ENCODE measurements at regions not wholly inside any gene's neighbourhood (a gene's known extent, or its start where the extent isn't known, plus 50 kb on each side); places are given as distances from the start of the nearest gene placed in this dataset.

DNA sequence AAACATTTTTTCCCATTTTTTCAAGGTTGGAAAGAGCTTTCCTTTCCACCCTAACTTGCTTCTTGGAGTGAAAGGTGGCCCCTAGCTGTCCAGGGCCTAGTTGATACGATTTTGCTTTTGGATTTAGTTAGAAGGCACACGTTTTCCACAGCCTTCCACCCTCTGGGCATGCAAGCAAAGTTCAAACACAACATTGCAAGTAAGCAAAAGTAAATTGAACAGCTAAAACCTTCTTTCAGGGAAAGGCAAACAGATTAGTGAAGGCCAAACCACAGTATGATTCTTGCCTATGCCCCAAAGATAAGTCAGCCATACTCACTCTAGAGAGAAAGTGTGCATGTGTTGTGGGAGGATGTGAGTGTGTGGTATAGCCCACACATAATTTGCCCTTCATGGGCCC lies 273.7 kb upstream of the KLHL29 start:
- Histone ChIP-seq H3K9me3 (ENCODE audit: control insufficient read depth, insufficient read depth, low read length) (no peaks in the 10 kb centered on the region), H3K4me1 (ENCODE audit: control insufficient read depth, insufficient read depth, low read length) (no peaks in the 10 kb centered on the region), H3K27me3 (ENCODE audit: control insufficient read depth, insufficient read depth, low read length) (no peaks in the 10 kb centered on the region), H3K36me3 (ENCODE audit: control insufficient read depth, insufficient read depth, low read length) (no peaks in the 10 kb centered on the region), H3K4me3 (ENCODE audit: low read length) (no peak overlapping the region), H3K27ac (ENCODE audit: low read length) (no peak overlapping the region)
- WGBS (ENCODE audit: insufficient coverage, insufficient read length) = no CpG with 5 or more reads among the region's 2 CpGs
- no peak for DNase-seq (ENCODE audit: low read depth, low spot score)

DNA sequence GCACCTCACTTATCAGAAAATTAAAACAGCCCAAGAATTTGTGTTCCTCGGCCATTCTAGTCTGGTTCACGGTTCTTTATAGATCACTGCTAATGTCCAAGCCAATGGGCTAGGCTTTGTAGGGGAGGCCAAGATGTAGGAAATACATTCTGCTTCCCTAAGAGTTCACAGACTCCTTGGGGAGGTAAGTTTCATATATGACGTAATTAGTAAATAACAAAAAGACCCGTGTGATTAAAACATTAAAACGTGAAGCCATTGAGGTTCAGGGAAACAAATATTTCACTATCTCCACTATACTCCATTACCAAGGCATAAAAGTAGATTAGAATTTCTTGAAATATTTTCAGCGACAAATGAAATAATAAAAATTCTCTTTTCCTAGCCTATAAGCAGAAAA lies 272.5 kb upstream of the KLHL29 start:
- WGBS (ENCODE audit: insufficient coverage, insufficient read length) = no CpG with 5 or more reads among the region's 6 CpGs
- H3K36me3 ChIP-seq (ENCODE audit: control insufficient read depth, insufficient read depth, low read length) = no peaks in the 10 kb centered on the region
- no peak overlapping the region for H3K4me3 ChIP-seq (ENCODE audit: low read length)
- DNase-seq (ENCODE audit: low read depth, low spot score) = no peak
- no peaks in the 10 kb centered on the region for H3K4me1 ChIP-seq (ENCODE audit: control insufficient read depth, insufficient read depth, low read length)
- H3K9me3 ChIP-seq (ENCODE audit: control insufficient read depth, insufficient read depth, low read length) = no peaks in the 10 kb centered on the region
- no peak overlapping the region for H3K27ac ChIP-seq (ENCODE audit: low read length)
- H3K27me3 ChIP-seq (ENCODE audit: control insufficient read depth, insufficient read depth, low read length) = no peaks in the 10 kb centered on the region

DNA sequence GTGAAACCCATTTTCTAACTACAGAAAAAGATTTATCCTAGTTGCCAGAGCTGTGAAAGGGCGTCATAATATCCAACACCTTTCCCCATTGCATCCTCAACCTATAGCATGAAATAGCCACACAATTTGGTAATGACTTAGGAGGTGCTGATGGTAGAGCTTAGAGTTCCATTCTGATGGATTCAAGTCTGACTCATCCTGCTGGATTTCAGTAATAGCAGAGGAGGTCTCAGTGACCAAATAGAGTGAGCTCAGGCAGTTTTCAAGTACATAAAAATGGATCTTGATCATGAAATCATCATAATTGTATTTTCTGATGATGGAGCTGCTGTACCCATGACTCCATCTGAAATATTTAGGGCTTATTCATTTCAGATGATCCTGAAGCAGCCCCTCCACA lies 270.7 kb upstream of the KLHL29 start:
- no CpG with 5 or more reads among the region's 1 CpG for WGBS (ENCODE audit: insufficient coverage, insufficient read length)
- Histone ChIP-seq H3K9me3 (ENCODE audit: control insufficient read depth, insufficient read depth, low read length) (no peaks in the 10 kb centered on the region), H3K27me3 (ENCODE audit: control insufficient read depth, insufficient read depth, low read length) (no peaks in the 10 kb centered on the region), H3K36me3 (ENCODE audit: control insufficient read depth, insufficient read depth, low read length) (no peaks in the 10 kb centered on the region), H3K27ac (ENCODE audit: low read length) (no peak overlapping the region), H3K4me3 (ENCODE audit: low read length) (no peak overlapping the region), H3K4me1 (ENCODE audit: control insufficient read depth, insufficient read depth, low read length) (no peaks in the 10 kb centered on the region)
- no peak for DNase-seq (ENCODE audit: low read depth, low spot score)

DNA sequence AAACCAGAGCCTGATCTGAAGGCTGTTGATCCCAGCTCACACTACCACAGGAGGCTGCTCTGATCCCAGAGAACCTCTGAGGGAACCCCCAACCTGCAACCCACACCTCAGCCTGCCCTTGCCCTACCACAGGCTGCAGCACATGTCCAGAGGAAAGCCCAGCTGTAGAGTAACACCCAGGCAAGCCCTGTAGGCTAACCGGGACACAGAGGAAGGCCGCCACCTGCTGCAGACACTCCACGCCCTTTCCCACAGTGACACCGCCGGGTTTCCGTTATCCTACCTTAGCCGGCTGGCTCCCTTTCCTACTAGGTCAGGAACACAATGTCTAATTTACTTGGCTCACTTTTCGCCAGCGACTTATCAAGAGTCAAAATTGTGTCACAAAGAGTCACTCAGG lies 266.7 kb upstream of the KLHL29 start:
- Histone ChIP-seq H3K27me3 (ENCODE audit: control insufficient read depth, insufficient read depth, low read length) (no peaks in the 10 kb centered on the region), H3K4me3 (ENCODE audit: low read length) (no peak overlapping the region), H3K27ac (ENCODE audit: low read length) (no peak overlapping the region), H3K4me1 (ENCODE audit: control insufficient read depth, insufficient read depth, low read length) (no peaks in the 10 kb centered on the region), H3K36me3 (ENCODE audit: control insufficient read depth, insufficient read depth, low read length) (no peaks in the 10 kb centered on the region), H3K9me3 (ENCODE audit: control insufficient read depth, insufficient read depth, low read length) (no peaks in the 10 kb centered on the region)
- DNase-seq (ENCODE audit: low read depth, low spot score) = no peak
- WGBS (ENCODE audit: insufficient coverage, insufficient read length) = no CpG with 5 or more reads among the region's 9 CpGs

DNA sequence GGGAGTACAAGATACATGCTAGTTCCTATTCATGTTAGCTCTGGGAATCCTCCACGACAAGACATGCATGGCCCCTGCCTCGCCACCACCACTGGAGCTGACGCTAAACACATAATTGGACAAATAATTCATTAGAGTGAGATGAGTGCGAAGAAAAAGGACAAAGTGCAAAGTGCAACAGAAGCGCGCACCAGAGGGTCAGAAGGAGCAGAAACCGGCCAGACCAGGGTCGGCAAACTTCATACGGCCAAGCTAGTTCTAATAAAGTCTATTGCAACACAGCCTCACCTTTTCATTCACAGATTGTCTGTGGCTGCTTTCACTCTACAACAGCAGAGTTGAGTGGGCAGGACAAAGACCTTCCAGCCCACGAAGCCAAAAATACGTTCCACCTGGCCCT lies 266.1 kb upstream of the KLHL29 start:
- Histone ChIP-seq H3K27me3 (ENCODE audit: control insufficient read depth, insufficient read depth, low read length) (no peaks in the 10 kb centered on the region), H3K27ac (ENCODE audit: low read length) (no peak overlapping the region), H3K9me3 (ENCODE audit: control insufficient read depth, insufficient read depth, low read length) (no peaks in the 10 kb centered on the region), H3K4me3 (ENCODE audit: low read length) (no peak overlapping the region), H3K36me3 (ENCODE audit: control insufficient read depth, insufficient read depth, low read length) (no peaks in the 10 kb centered on the region), H3K4me1 (ENCODE audit: control insufficient read depth, insufficient read depth, low read length) (no peaks in the 10 kb centered on the region)
- no peak for DNase-seq (ENCODE audit: low read depth, low spot score)
- no CpG with 5 or more reads among the region's 11 CpGs for WGBS (ENCODE audit: insufficient coverage, insufficient read length)

DNA sequence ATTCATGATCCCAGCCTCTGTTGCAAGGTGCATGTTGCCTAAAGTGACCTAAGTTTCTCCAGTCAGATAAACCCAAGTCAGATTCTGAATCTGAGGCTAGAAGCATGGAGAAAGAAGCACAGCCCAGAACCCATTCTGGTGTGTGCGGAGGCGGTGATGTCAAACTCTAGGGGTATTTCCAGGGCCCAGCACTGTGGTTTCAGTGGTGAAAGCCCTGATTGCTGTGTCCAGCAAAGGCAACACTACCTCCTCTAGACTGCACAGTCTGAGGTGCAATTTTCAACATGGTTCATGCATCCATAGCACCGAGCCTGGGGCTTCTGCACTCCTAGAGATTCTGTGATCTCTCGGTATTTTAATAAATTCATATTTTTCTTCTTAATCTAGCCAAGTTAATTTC lies 264.8 kb upstream of the KLHL29 start:
- no peaks in the 10 kb centered on the region for H3K4me1 ChIP-seq (ENCODE audit: control insufficient read depth, insufficient read depth, low read length)
- H3K9me3 ChIP-seq (ENCODE audit: control insufficient read depth, insufficient read depth, low read length) = no peaks in the 10 kb centered on the region
- no CpG with 5 or more reads among the region's 4 CpGs for WGBS (ENCODE audit: insufficient coverage, insufficient read length)
- no peak overlapping the region for H3K27ac ChIP-seq (ENCODE audit: low read length)
- no peaks in the 10 kb centered on the region for H3K27me3 ChIP-seq (ENCODE audit: control insufficient read depth, insufficient read depth, low read length)
- no peak for DNase-seq (ENCODE audit: low read depth, low spot score)
- H3K36me3 ChIP-seq (ENCODE audit: control insufficient read depth, insufficient read depth, low read length) = no peaks in the 10 kb centered on the region
- H3K4me3 ChIP-seq (ENCODE audit: low read length) = no peak overlapping the region

DNA sequence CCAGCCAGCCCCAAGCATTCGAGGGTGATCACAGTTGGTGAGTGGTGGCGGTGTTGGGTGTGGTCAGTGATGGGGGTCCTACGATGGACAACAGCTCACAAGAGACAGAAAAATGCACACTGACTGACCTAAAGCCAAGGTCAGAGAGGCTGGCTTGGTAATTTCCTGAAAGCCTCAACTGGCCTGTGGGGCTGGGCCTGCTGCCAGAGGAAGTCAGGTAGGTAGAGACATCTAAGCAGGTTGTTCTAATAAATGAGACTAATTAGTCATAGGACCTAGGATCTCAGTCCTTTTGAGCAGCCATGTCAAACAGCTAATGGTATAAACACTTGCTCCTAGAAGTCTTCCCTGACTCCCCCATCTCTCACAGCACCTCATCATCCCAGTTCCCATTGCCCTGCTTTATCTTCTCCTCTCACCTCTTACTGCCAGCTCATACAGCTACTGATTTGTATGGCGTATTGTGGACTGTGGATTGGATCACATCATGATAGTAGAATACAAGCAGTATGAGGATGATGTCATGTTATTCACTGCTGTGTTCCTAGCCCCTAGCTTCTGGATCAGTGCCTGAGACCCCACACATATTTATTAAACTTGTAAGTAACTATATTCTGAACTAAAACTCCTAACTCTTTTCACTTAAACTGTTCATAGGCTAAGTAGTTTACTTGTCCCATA lies 262.9 kb upstream of the KLHL29 start:
- Histone ChIP-seq H3K27ac (ENCODE audit: low read length) (no peak overlapping the region), H3K4me1 (ENCODE audit: control insufficient read depth, insufficient read depth, low read length) (no peaks in the 10 kb centered on the region), H3K27me3 (ENCODE audit: control insufficient read depth, insufficient read depth, low read length) (no peaks in the 10 kb centered on the region), H3K9me3 (ENCODE audit: control insufficient read depth, insufficient read depth, low read length) (no peaks in the 10 kb centered on the region), H3K4me3 (ENCODE audit: low read length) (no peak overlapping the region), H3K36me3 (ENCODE audit: control insufficient read depth, insufficient read depth, low read length) (no peaks in the 10 kb centered on the region)
- DNase-seq (ENCODE audit: low read depth, low spot score) = no peak
- WGBS (ENCODE audit: insufficient coverage, insufficient read length) = no CpG with 5 or more reads among the region's 4 CpGs

DNA sequence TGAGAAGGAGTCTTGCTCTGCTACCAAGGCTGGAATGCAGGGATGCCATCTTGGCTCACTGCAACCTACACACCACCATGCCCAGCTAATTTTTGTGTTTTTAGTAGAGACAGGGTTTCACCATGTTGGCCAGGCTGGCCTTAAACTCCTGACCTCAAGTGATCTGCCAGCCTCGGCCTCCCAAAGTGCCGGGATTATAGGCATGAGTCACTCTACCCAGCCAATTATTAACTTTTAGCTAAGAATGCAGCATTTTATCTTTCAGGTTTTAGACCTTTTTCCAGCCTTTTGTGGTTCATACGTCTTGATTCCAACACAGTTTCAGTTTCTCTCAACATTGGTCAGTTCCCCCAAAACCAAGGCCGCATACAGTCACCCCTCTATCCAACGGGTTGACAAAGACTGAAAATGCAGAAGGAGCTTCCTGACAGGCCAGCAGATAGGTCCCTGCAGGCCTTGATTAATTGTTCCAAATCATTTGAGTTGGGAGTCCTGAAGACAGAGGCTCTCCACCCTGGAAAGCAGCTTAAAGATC lies 262.2 kb upstream of the KLHL29 start:
- no CpG with 5 or more reads among the region's 5 CpGs for WGBS (ENCODE audit: insufficient coverage, insufficient read length)
- DNase-seq (ENCODE audit: low read depth, low spot score) = no peak
- no peaks in the 10 kb centered on the region for H3K36me3 ChIP-seq (ENCODE audit: control insufficient read depth, insufficient read depth, low read length)
- H3K4me3 ChIP-seq (ENCODE audit: low read length) = no peak overlapping the region
- H3K27me3 ChIP-seq (ENCODE audit: control insufficient read depth, insufficient read depth, low read length) = no peaks in the 10 kb centered on the region
- no peaks in the 10 kb centered on the region for H3K9me3 ChIP-seq (ENCODE audit: control insufficient read depth, insufficient read depth, low read length)
- no peaks in the 10 kb centered on the region for H3K4me1 ChIP-seq (ENCODE audit: control insufficient read depth, insufficient read depth, low read length)
- H3K27ac ChIP-seq (ENCODE audit: low read length) = no peak overlapping the region

DNA sequence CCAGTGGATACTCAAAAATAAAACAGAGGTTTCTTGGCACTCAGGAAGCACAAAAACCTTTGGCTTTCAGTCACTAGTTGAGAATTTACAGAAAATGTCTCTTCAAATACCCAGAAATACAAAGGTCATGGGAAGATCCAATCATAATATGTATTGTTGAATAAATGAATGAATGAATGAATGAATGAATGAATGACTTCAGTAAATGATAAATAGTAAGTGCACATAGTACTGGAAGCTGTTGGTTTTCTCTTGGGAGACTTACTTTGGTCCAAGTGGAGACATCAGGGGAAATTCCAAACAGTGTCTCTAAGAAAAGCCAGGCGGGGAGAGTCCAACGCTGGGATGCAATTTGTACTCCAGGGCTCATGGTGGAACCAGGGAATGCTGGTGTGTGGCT lies 261.3 kb upstream of the KLHL29 start:
- Histone ChIP-seq H3K27ac (ENCODE audit: low read length) (no peak overlapping the region), H3K36me3 (ENCODE audit: control insufficient read depth, insufficient read depth, low read length) (no peaks in the 10 kb centered on the region), H3K27me3 (ENCODE audit: control insufficient read depth, insufficient read depth, low read length) (no peaks in the 10 kb centered on the region), H3K9me3 (ENCODE audit: control insufficient read depth, insufficient read depth, low read length) (no peaks in the 10 kb centered on the region; the same call in 1 of the 2 replicates), H3K4me3 (ENCODE audit: low read length) (no peak overlapping the region), H3K4me1 (ENCODE audit: control insufficient read depth, insufficient read depth, low read length) (no peaks in the 10 kb centered on the region)
- no peak for DNase-seq (ENCODE audit: low read depth, low spot score)
- no CpG with 5 or more reads among the region's 2 CpGs for WGBS (ENCODE audit: insufficient coverage, insufficient read length)

DNA sequence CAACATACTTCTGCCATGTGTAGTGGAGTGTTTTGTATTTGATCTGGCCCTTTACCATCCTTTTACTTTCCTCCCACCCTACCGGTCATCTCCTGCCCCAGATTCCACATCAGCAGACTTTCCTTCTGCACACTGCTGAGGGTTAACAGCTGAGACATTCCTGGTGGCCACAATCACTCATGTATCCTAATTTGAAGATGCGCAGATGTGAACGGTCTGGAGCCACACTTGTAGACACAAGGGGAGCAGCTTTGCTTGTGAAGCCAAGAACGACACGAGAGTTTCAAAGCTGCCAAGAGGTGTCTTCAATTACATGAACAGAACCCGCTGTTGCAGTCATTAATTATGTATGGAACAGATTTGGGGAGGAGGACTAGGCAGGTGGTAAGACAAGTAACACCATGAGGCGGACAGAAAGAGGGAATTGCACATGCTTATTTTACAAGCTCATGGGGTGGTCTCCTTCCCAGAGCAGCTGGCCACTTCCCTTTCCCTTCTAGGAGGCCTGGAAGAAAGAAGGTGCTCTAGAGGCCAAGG lies 260.7 kb upstream of the KLHL29 start:
- H3K9me3 ChIP-seq (ENCODE audit: control insufficient read depth, insufficient read depth, low read length) = no peaks in the 10 kb centered on the region; the same call in 1 of the 2 replicates
- no peaks in the 10 kb centered on the region for H3K36me3 ChIP-seq (ENCODE audit: control insufficient read depth, insufficient read depth, low read length)
- no peaks in the 10 kb centered on the region for H3K4me1 ChIP-seq (ENCODE audit: control insufficient read depth, insufficient read depth, low read length)
- WGBS (ENCODE audit: insufficient coverage, insufficient read length) = no CpG with 5 or more reads among the region's 7 CpGs
- H3K4me3 ChIP-seq (ENCODE audit: low read length) = no peak overlapping the region
- no peak overlapping the region for H3K27ac ChIP-seq (ENCODE audit: low read length)
- H3K27me3 ChIP-seq (ENCODE audit: control insufficient read depth, insufficient read depth, low read length) = no peaks in the 10 kb centered on the region
- no peak for DNase-seq (ENCODE audit: low read depth, low spot score)

DNA sequence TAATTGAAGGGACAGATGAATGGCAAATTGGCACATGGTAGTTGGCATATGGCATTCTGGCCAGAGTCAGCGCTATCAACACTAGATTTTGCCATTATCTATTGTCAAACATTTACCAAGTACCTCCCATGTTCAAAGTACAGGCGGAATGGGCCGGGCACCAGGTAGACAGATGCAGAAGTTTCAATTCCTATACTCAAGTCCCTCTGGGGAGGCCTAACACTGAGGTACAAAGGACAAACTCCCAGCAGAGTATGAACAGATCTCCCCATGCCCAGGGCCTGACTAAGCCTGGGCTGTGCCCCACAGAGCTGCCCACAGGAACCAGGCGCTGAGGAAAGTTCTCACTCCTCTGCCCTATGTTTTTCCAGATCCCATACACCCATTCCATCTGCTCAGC lies 257.5 kb upstream of the KLHL29 start:
- no peak for DNase-seq (ENCODE audit: low read depth, low spot score)
- no peaks in the 10 kb centered on the region for H3K36me3 ChIP-seq (ENCODE audit: control insufficient read depth, insufficient read depth, low read length)
- H3K4me1 ChIP-seq (ENCODE audit: control insufficient read depth, insufficient read depth, low read length) = no peaks in the 10 kb centered on the region
- no peak overlapping the region for H3K27ac ChIP-seq (ENCODE audit: low read length)
- no peak overlapping the region for H3K4me3 ChIP-seq (ENCODE audit: low read length)
- H3K27me3 ChIP-seq (ENCODE audit: control insufficient read depth, insufficient read depth, low read length) = no peaks in the 10 kb centered on the region; the same call in 1 of the 2 replicates
- no peaks in the 10 kb centered on the region; the same call in 1 of the 2 replicates for H3K9me3 ChIP-seq (ENCODE audit: control insufficient read depth, insufficient read depth, low read length)
- no CpG with 5 or more reads among the region's 4 CpGs for WGBS (ENCODE audit: insufficient coverage, insufficient read length)

Data from iPS DF 6.9 (cell line).